H1 (cell line): ENCODE measurements at regions not wholly inside any gene's neighbourhood (a gene's known extent, or its start where the extent isn't known, plus 50 kb on each side); places are given as distances from the start of the nearest gene placed in this dataset.

Experiments used
- CTCF ChIA-PET: fragments of 300-600 bp; sonication (Branson Sonifier 250); formaldehyde crosslinking; loops from one replicate; lab custom pipeline; 2021; ENCODE audit not compliant: partially characterized antibody; lab: Charles Lee
- POLR2A ChIA-PET: fragments of 300-600 bp; sonication (Branson Sonifier 250); formaldehyde crosslinking; loops from one replicate; lab custom pipeline; 2021; ENCODE audit warnings: inconsistent platforms; ENCODE audit not compliant: partially characterized antibody; lab: Charles Lee
- DNase-seq, 2 experiments: peaks; one replicate each; pipeline versions ENCODE4 v3.0.0 to v3.0.0-alpha.2; 2010 to 2022; ENCODE audit warnings: low spot score in 2 of 2, low read depth in 1 of 2, mixed read lengths in 1 of 2
- FAIRE-seq: peaks from 2 replicates; lab custom pipeline; 2011; peaks lifted over from hg19 to GRCh38; lab: Jason Lieb, UNC
- H2AFZ ChIP-seq: 2 replicates; pipeline ENCODE4 v1.8.1; 2012; ENCODE audit warnings: low read length, inconsistent platforms
- H2AK5ac ChIP-seq: 2 replicates; pipeline ENCODE4 v1.6.1; 2013; ENCODE audit warnings: low read depth, low read length
- H2BK120ac ChIP-seq: replicated peaks from 2 replicates; pipeline ENCODE3; 2013; ENCODE audit warnings: low read depth, low read length, inconsistent platforms
- H2BK12ac ChIP-seq: 2 replicates; pipeline ENCODE4 v1.6.1; 2013; ENCODE audit warnings: low read depth, low read length
- H2BK15ac ChIP-seq: 2 replicates; pipeline ENCODE4 v1.6.1; 2013; ENCODE audit warnings: low read length
- H2BK20ac ChIP-seq: 2 replicates; pipeline ENCODE4 v1.6.1; 2013; ENCODE audit warnings: low read length
- H2BK5ac ChIP-seq: 2 replicates; pipeline ENCODE4 v1.6.1; 2013; ENCODE audit warnings: low read depth, low read length
- H3K14ac ChIP-seq: 2 replicates; pipeline ENCODE4 v1.6.1; 2013; ENCODE audit warnings: inconsistent platforms; ENCODE audit not compliant: insufficient read length
- H3K18ac ChIP-seq: 2 replicates; pipeline ENCODE4 v1.6.1; 2013; ENCODE audit warnings: low read length; ENCODE audit errors: extremely low read depth
- H3K23ac ChIP-seq: 2 replicates; pipeline ENCODE4 v1.6.1; 2013; ENCODE audit warnings: inconsistent platforms; ENCODE audit not compliant: insufficient read length
- H3K23me2 ChIP-seq: 2 replicates; pipeline ENCODE4 v1.6.1; 2013; ENCODE audit warnings: low read depth, low read length
- H3K27ac ChIP-seq: 2 replicates; pipeline ENCODE4 v1.6.1; 2011; ENCODE audit warnings: low read depth, low read length, inconsistent platforms
- H3K27me3 ChIP-seq, 4 experiments: replicated peaks in 1 of 4; 1 replicate in 1 of 4; 2 replicates in 3 of 4; pipeline versions ENCODE4 v1.6.1 to v1.8.1; 2011 to 2013; ENCODE audit warnings: low read length in 3 of 4, mild to moderate bottlenecking in 3 of 4, inconsistent platforms in 2 of 4, mixed read lengths in 2 of 4, moderate library complexity in 1 of 4; ENCODE audit not compliant: control insufficient read depth in 3 of 4, insufficient read depth in 3 of 4; ENCODE audit errors: extremely low read depth in 1 of 4
- H3K36me3 ChIP-seq, 4 experiments: 2 replicates each; pipeline versions ENCODE4 v1.6.1 to v1.8.1; 2011 to 2013; ENCODE audit warnings: mild to moderate bottlenecking in 4 of 4, low read length in 3 of 4, moderate library complexity in 2 of 4, control low read depth in 1 of 4, inconsistent platforms in 1 of 4; ENCODE audit not compliant: insufficient read depth in 4 of 4, control insufficient read depth in 2 of 4
- H3K4ac ChIP-seq: replicated peaks from 2 replicates; pipeline ENCODE3; 2013; ENCODE audit warnings: low read length, low read depth, mixed read lengths, inconsistent platforms; ENCODE audit not compliant: insufficient read length
- H3K4me1 ChIP-seq, 4 experiments: replicated peaks in 1 of 4; 1 replicate in 1 of 4; 2 replicates in 3 of 4; pipeline versions ENCODE4 v1.6.1 to v1.8.1; 2011 to 2013; ENCODE audit warnings: low read length in 3 of 4, inconsistent platforms in 2 of 4, mixed read lengths in 1 of 4; ENCODE audit not compliant: insufficient read depth in 4 of 4, control insufficient read depth in 3 of 4
- H3K4me2 ChIP-seq, 2 experiments: 2 replicates each; pipeline versions ENCODE4 v1.6.1 to v1.8.1; 2011 to 2013; ENCODE audit warnings: low read depth in 2 of 2, low read length in 2 of 2, control low read depth in 1 of 2, inconsistent platforms in 1 of 2, mild to moderate bottlenecking in 1 of 2; ENCODE audit not compliant: insufficient read depth in 1 of 2
- H3K4me3 ChIP-seq, 4 experiments: fragments of 200-600, 300-600 bp in 1 of 4; sonication (generic), shearing (Covaris generic), sonication (Bioruptor Twin) in 1 of 4; 2 replicates each; pipeline versions ENCODE4 v1.5.1 to v1.8.1; 2011 to 2016; ENCODE audit warnings: low read length in 4 of 4, low read depth in 3 of 4, control low read depth in 2 of 4, inconsistent platforms in 2 of 4, mild to moderate bottlenecking in 2 of 4, mixed read lengths in 1 of 4, moderate library complexity in 1 of 4; ENCODE audit not compliant: insufficient read depth in 2 of 4; ENCODE audit errors: extremely low read depth in 1 of 4
- H3K56ac ChIP-seq: replicated peaks from 2 replicates; pipeline ENCODE3; 2013; ENCODE audit warnings: low read depth, mild to moderate bottlenecking, mixed read lengths, low read length, inconsistent platforms; ENCODE audit not compliant: insufficient read length
- H3K79me1 ChIP-seq: 2 replicates; pipeline ENCODE4 v1.6.1; 2013; ENCODE audit warnings: low read depth, low read length, control low read depth
- H3K79me2 ChIP-seq, 2 experiments: 2 replicates each; pipeline versions ENCODE4 v1.6.1 to v1.8.1; 2012 to 2013; ENCODE audit warnings: low read length in 2 of 2, mild to moderate bottlenecking in 2 of 2, inconsistent platforms in 1 of 2; ENCODE audit not compliant: insufficient read depth in 2 of 2, control insufficient read depth in 1 of 2
- H3K9ac ChIP-seq, 4 experiments: replicated peaks in 1 of 4; 1 replicate in 1 of 4; 2 replicates in 3 of 4; pipeline versions ENCODE4 v1.6.1 to v1.8.1; 2011 to 2013; ENCODE audit warnings: low read depth in 3 of 4, low read length in 3 of 4, control low read depth in 2 of 4, mild to moderate bottlenecking in 2 of 4, moderate library complexity in 2 of 4, inconsistent platforms in 1 of 4; ENCODE audit errors: extremely low read depth in 1 of 4
- H3K9me3 ChIP-seq, 2 experiments: 2 replicates each; pipeline versions ENCODE4 v1.6.1 to v1.8.1; 2012 to 2013; ENCODE audit warnings: mild to moderate bottlenecking in 2 of 2, moderate library complexity in 2 of 2, control low read depth in 1 of 2, inconsistent platforms in 1 of 2, low read depth in 1 of 2, low read length in 1 of 2, mixed read lengths in 1 of 2; ENCODE audit not compliant: insufficient read depth in 2 of 2
- H4K20me1 ChIP-seq, 2 experiments: replicated peaks in 1 of 2; 2 replicates each; pipeline versions ENCODE3 to v1.8.1; 2011 to 2013; ENCODE audit warnings: inconsistent platforms in 2 of 2, low read length in 2 of 2, mild to moderate bottlenecking in 1 of 2; ENCODE audit not compliant: insufficient read depth in 2 of 2, control insufficient read depth in 1 of 2
- H4K5ac ChIP-seq: 2 replicates; pipeline ENCODE4 v1.6.1; 2013; ENCODE audit warnings: low read length, low read depth, mixed read lengths, inconsistent platforms; ENCODE audit not compliant: insufficient read length
- H4K8ac ChIP-seq: 2 replicates; pipeline ENCODE4 v1.8.0; 2013; ENCODE audit warnings: mild to moderate bottlenecking, moderate library complexity, low read length, inconsistent platforms; ENCODE audit not compliant: insufficient read depth; ENCODE audit errors: extremely low read depth
- H4K91ac ChIP-seq: replicated peaks from 2 replicates; pipeline ENCODE3; 2013; ENCODE audit warnings: low read length, mixed read lengths, inconsistent platforms; ENCODE audit not compliant: insufficient read length
- BACH1 ChIP-seq: IDR thresholded peaks from 2 replicates; pipeline ENCODE4 v1.6.1; 2012; ENCODE audit warnings: low read length, improper control_type of control experiment
- CBX5 ChIP-seq: fragments of 300-800, 300-1000 bp; sonication (generic); IDR thresholded peaks from 2 replicates; pipeline ENCODE4 v1.7.1; 2016; ENCODE audit warnings: antibody characterized with exemption, low read length, low read depth
- CREB1 ChIP-seq: IDR thresholded peaks from 2 replicates; pipeline ENCODE4 v1.6.1; 2012; ENCODE audit warnings: inconsistent platforms
- GTF2F1 ChIP-seq: IDR thresholded peaks from 2 replicates; pipeline ENCODE4 v1.6.1; 2012; ENCODE audit warnings: low read depth, low read length, improper control_type of control experiment, borderline replicate concordance
- JUND ChIP-seq: IDR thresholded peaks from 2 replicates; pipeline ENCODE4 v1.6.1; 2011; ENCODE audit warnings: mild to moderate bottlenecking, improper control_type of control experiment, low read length
- RXRA ChIP-seq: IDR thresholded peaks from 2 replicates; pipeline ENCODE4 v1.6.1; 2011; ENCODE audit warnings: low read depth, mild to moderate bottlenecking, low read length, moderate library complexity; ENCODE audit not compliant: insufficient read depth
- SIRT6 ChIP-seq: IDR thresholded peaks from one replicate; pipeline ENCODE4 v1.7.1; 2012; ENCODE audit warnings: low read length, inconsistent platforms
- SP1 ChIP-seq: IDR thresholded peaks from 2 replicates; pipeline ENCODE4 v1.6.1; 2011; ENCODE audit warnings: low read depth, low read length
- ZNF274 ChIP-seq: IDR thresholded peaks from 2 replicates; pipeline ENCODE4 v1.7.0; 2012; ENCODE audit warnings: low read length, borderline replicate concordance; ENCODE audit errors: extremely low read depth
- WGBS, 2 experiments: shearing (Covaris generic) in 1 of 2; methylation state at CpG; one replicate each; pipeline versions ENCODE4 v1.1.6 to v1.1.7; 2013 to 2015; ENCODE audit warnings: low lambda C conversion rate in 2 of 2, mixed read lengths in 2 of 2, inconsistent platforms in 1 of 2, low coverage in 1 of 2, missing lambda C conversion rate in 1 of 2; ENCODE audit not compliant: insufficient replicate concordance in 2 of 2, insufficient coverage in 1 of 2, insufficient read length in 1 of 2; ENCODE audit errors: extremely low coverage in 1 of 2, missing lambda C conversion rate in 1 of 2; 5-methylcytosine and 5-hydroxymethylcytosine counted together

DNA sequence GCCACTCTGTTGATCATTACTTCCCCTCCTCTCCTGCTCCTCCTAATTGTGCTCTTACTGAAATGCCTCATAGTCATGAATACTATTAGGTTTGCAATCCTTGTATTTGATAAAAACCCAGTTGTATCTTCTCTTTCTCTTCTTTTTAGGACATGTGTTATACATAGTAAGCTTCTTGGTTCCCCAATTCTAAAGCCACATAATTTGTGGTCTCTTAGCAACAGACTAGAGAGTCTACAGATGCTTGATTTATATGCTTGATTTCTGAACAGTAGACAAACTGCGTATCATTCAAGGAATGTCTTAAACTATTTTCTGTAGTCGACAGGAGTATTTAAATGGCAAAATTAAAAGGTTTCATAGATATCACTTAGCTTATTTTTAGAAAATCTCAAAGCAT, 1598.9 kb downstream of the PLA2G4A start:
- no peak for FAIRE-seq
- Histone ChIP-seq H2BK5ac (no peak overlapping the region), H2BK12ac (no peak overlapping the region), H4K8ac (no peak overlapping the region), H4K5ac (no peak overlapping the region), H3K27me3 (no peaks in the 10 kb centered on the region), H3K4me2 (no peak overlapping the region), H3K36me3 (no peaks in the 10 kb centered on the region), H3K9ac (no peak overlapping the region), H2AK5ac (no peak overlapping the region), H3K27ac (no peak overlapping the region), H3K4ac (no peak overlapping the region), H3K9me3 (no peaks in the 10 kb centered on the region), H3K4me3 (no peak overlapping the region), H2BK20ac (no peak overlapping the region), H2BK120ac (no peak overlapping the region), H2BK15ac (no peak overlapping the region), H3K23ac (no peak overlapping the region), H3K4me1 (no peaks in the 10 kb centered on the region), H3K56ac (no peak overlapping the region), H4K20me1 (no peaks in the 10 kb centered on the region), H3K79me2 (no peaks in the 10 kb centered on the region), H3K18ac (no peak overlapping the region), H3K79me1 (no peaks in the 10 kb centered on the region), H2AFZ (no peak overlapping the region), H3K23me2 (no peaks in the 10 kb centered on the region), H3K14ac (no peak overlapping the region), H4K91ac (no peak overlapping the region)
- ChIA-PET CTCF (no interaction called here), POLR2A (no interaction called here)
- no peak for DNase-seq
- WGBS, 2 experiments, result 95% methylated on average over 2 of the region's 2 CpGs; no CpG with 5 or more reads in 1 of the 2 experiments
- TF ChIP-seq RXRA (no peak), CREB1 (no peak), CBX5 (no peak), ZNF274 (no peak), SP1 (no peak), JUND (no peak), SIRT6 (no peak), BACH1 (no peak), GTF2F1 (no peak)
